Gastrocnemius medialis (tissue), 4 donors: ENCODE measurements at regions not wholly inside any gene's neighbourhood (a gene's known extent, or its start where the extent isn't known, plus 50 kb on each side); places are given as distances from the start of the nearest gene placed in this dataset.

Experiments used
- ATAC-seq, 2 donors: fragments of 150-250 bp; one replicate each; pipeline ENCODE4 v1.9.1; 2016
- DNase-seq, 2 donors: peaks; one replicate each; pipeline ENCODE4 v3.0.0-alpha.2; 2019
- H3K27ac ChIP-seq, 4 donors: fragments of 200-600 bp; sonication (generic); 1 replicate in 1 of 4; 2 replicates in 3 of 4; pipeline ENCODE4 v1.5.1; 2016 to 2018; ENCODE audit warnings: mild to moderate bottlenecking in 2 of 4, moderate library complexity in 1 of 4
- H3K27me3 ChIP-seq, 3 donors: fragments of 200-600 bp; sonication (generic) in 2 of 3; 1 replicate in 1 of 3; 2 replicates in 2 of 3; pipeline versions ENCODE4 v1.5.1 to v1.6.0; 2016 to 2019; ENCODE audit warnings: mild to moderate bottlenecking in 1 of 3, moderate library complexity in 1 of 3
- H3K36me3 ChIP-seq, 2 donors: fragments of 200-600 bp; sonication (generic) in 1 of 2; one replicate each; pipeline ENCODE4 v1.5.1; 2017 to 2018
- H3K4me1 ChIP-seq, 2 donors: fragments of 200-600 bp; sonication (generic) in 1 of 2; one replicate each; pipeline ENCODE4 v1.5.1; 2016 to 2017; ENCODE audit warnings: mild to moderate bottlenecking in 2 of 2
- H3K4me3 ChIP-seq, 4 donors: fragments of 200-600 bp; sonication (generic) in 3 of 4; 1 replicate in 1 of 4; 2 replicates in 3 of 4; pipeline ENCODE4 v1.5.1; 2016 to 2019; ENCODE audit warnings: mild to moderate bottlenecking in 2 of 4
- H3K9me3 ChIP-seq, 3 donors: fragments of 200-600 bp; sonication (generic) in 2 of 3; 1 replicate in 1 of 3; 2 replicates in 2 of 3; pipeline ENCODE4 v1.5.1; 2016 to 2019
- CTCF ChIP-seq, 5 experiments: fragments of 450-650 bp in 3 of 5; fragments of 200-600 bp in 2 of 5; sonication (generic) in 2 of 5; IDR thresholded peaks in 4 of 5; conservative IDR thresholded peaks in 1 of 5; 1 replicate in 4 of 5; 2 replicates in 1 of 5; pipeline ENCODE4 v1.5.1; 2016 to 2019; ENCODE audit warnings: antibody characterized with exemption in 5 of 5, mild to moderate bottlenecking in 3 of 5, moderate library complexity in 3 of 5
- POLR2A ChIP-seq, 2 donors: fragments of 450-650 bp; IDR thresholded peaks; one replicate each; pipeline ENCODE4 v1.6.1; 2017; ENCODE audit warnings: antibody characterized with exemption in 2 of 2, mild to moderate bottlenecking in 2 of 2, moderate library complexity in 2 of 2
- in situ Hi-C, 4 donors: fragments of 200-750 bp; cut with MboI; loops; one replicate each; pipeline versions ENCODE4 v1.15.0 to v1.8.0; 2017; ENCODE audit warnings: low sequenced_read_pairs in 4 of 4
- intact Hi-C: fragments of 100-400 bp; cut with DNase I; formaldehyde crosslinking; loops from one replicate; pipeline ENCODE4 v1.15.1; 2023; ENCODE audit warnings: low total_unique reads

GRCh38 chr4:162245051-162245450 is 81.3 kb upstream of the FSTL5 start:
- Histone ChIP-seq H3K9me3 (no peaks in the 10 kb centered on the region), H3K27me3 (no peaks in the 10 kb centered on the region), H3K36me3 (no peaks in the 10 kb centered on the region), H3K27ac (no peak overlapping the region), H3K4me3 (no peak overlapping the region), H3K4me1 (no peaks in the 10 kb centered on the region)
- in situ Hi-C loops (no loop called here), intact Hi-C loops (no loop called here)
- DNase-seq = no peak
- ATAC-seq = no peak
- TF ChIP-seq CTCF (IDR thresholded peaks at IDR 0.05 in 4 of 5, conservative IDR thresholded peaks at IDR 0.05 in 1 of 5) = no peak
- no peak for TF ChIP-seq POLR2A (IDR thresholded peaks at IDR 0.05)

GRCh38 chr4:162241857-162242256 is 78.1 kb upstream of the FSTL5 start:
- no peaks in the 10 kb centered on the region for H3K36me3 ChIP-seq
- intact Hi-C loops (no loop called here), in situ Hi-C loops (no loop called here)
- TF ChIP-seq POLR2A (IDR thresholded peaks at IDR 0.05) = no peak
- no peak for TF ChIP-seq CTCF (IDR thresholded peaks at IDR 0.05 in 4 of 5, conservative IDR thresholded peaks at IDR 0.05 in 1 of 5)
- no peaks in the 10 kb centered on the region for H3K27me3 ChIP-seq
- no peaks in the 10 kb centered on the region for H3K9me3 ChIP-seq
- no peaks in the 10 kb centered on the region for H3K4me1 ChIP-seq
- ATAC-seq (no peak), DNase-seq (no peak)
- H3K27ac ChIP-seq = no peak overlapping the region
- H3K4me3 ChIP-seq = no peak overlapping the region

GRCh38 chr4:162239992-162240769 is 76.4 kb upstream of the FSTL5 start:
- Histone ChIP-seq H3K27me3 (no peaks in the 10 kb centered on the region), H3K36me3 (no peaks in the 10 kb centered on the region), H3K27ac (no peak overlapping the region), H3K4me3 (no peak overlapping the region), H3K4me1 (no peaks in the 10 kb centered on the region), H3K9me3 (no peaks in the 10 kb centered on the region)
- in situ Hi-C loops (no loop called here), intact Hi-C loops (no loop called here)
- ATAC-seq = no peak
- DNase-seq = no peak
- TF ChIP-seq POLR2A (IDR thresholded peaks at IDR 0.05) = no peak
- no peak for TF ChIP-seq CTCF (IDR thresholded peaks at IDR 0.05 in 4 of 5, conservative IDR thresholded peaks at IDR 0.05 in 1 of 5)

GRCh38 chr4:162237676-162238075 is 73.9 kb upstream of the FSTL5 start:
- in situ Hi-C loops = no loop called here
- Histone ChIP-seq H3K9me3 (no peaks in the 10 kb centered on the region), H3K27ac (no peak overlapping the region), H3K4me1 (no peaks in the 10 kb centered on the region), H3K36me3 (no peaks in the 10 kb centered on the region), H3K27me3 (no peaks in the 10 kb centered on the region), H3K4me3 (no peak overlapping the region)
- DNase-seq (no peak), ATAC-seq (no peak)
- TF ChIP-seq POLR2A (IDR thresholded peaks at IDR 0.05) = no peak
- TF ChIP-seq CTCF (IDR thresholded peaks at IDR 0.05 in 4 of 5, conservative IDR thresholded peaks at IDR 0.05 in 1 of 5) = no peak
- intact Hi-C loops = no loop called here

- TF ChIP-seq POLR2A (IDR thresholded peaks at IDR 0.05) = no peak
- no peak for TF ChIP-seq CTCF (IDR thresholded peaks at IDR 0.05 in 4 of 5, conservative IDR thresholded peaks at IDR 0.05 in 1 of 5)
- in situ Hi-C loops = no loop called here
Measured at GRCh38 chr4:162234595-162234994, 70.8 kb upstream of the FSTL5 start.

More at GRCh38 chr4:162234595-162234994, 70.8 kb upstream of the FSTL5 start:
- no peaks in the 10 kb centered on the region for H3K27me3 ChIP-seq
- H3K36me3 ChIP-seq = no peaks in the 10 kb centered on the region
- intact Hi-C loops = no loop called here
- no peak overlapping the region for H3K4me3 ChIP-seq
- DNase-seq = no peak
- no peak for ATAC-seq
- H3K4me1 ChIP-seq = no peaks in the 10 kb centered on the region
- no peaks in the 10 kb centered on the region for H3K9me3 ChIP-seq
- no peak overlapping the region for H3K27ac ChIP-seq
